ENCODE measurements at regions not wholly inside any gene's neighbourhood (a gene's known extent, or its start where the extent isn't known, plus 50 kb on each side); places are given as distances from the start of the nearest gene placed in this dataset.

GRCh38 chr1:83689921-83690868 lies 308.7 kb downstream of the TTLL7 start:
- TF ChIP-seq POLR2A (IDR thresholded peaks at IDR 0.05; ENCODE audit: extremely low read depth, insufficient read length) (no peak), CTCF (IDR thresholded peaks at IDR 0.05; ENCODE audit: low read depth, low read length) (no peak), MYC (IDR thresholded peaks at IDR 0.05; ENCODE audit: low read depth, low read length) (no peak)

All from NB4 (cell line).